ENCODE measurements at regions not wholly inside any gene's neighbourhood (a gene's known extent, or its start where the extent isn't known, plus 50 kb on each side); places are given as distances from the start of the nearest gene placed in this dataset.
"Not testable (repeated sequence)": the region's sequence is repeated elsewhere in the genome, so short reads cannot be mapped to it uniquely, and the experiment has no call there.

- intact Hi-C loops (cut with micrococcal nuclease): no loop called here
Observed at GRCh38 chr6:8940356-8940755, 505.0 kb upstream of the SLC35B3 start.

GRCh38 chr6:8939615-8940014, 504.3 kb upstream of the SLC35B3 start:
- intact Hi-C loops (cut with micrococcal nuclease): no loop called here

GRCh38 chr6:8934318-8934717, 499.0 kb upstream of the SLC35B3 start:
- intact Hi-C loops (cut with micrococcal nuclease): no loop called here

GRCh38 chr6:8930009-8930408, 494.7 kb upstream of the SLC35B3 start:
- intact Hi-C loops (cut with micrococcal nuclease): no loop called here

DNA sequence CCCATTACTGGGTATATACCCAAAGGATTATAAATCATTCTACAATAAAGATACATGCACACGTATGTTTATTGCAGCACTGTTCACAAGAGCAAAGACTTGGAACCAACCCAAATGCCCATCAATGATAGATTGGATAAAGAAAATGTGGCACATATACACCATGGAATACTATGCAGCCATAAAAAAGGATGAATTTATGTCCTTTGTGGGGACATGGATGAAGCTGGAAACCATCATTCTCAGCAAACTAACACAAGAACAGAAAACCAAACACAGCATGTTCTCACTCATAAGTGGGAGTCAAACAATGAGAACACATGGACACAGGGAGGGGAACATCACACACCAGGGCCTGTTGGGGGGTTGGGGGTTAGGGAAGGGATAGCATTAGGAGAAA, 484.9 kb upstream of the SLC35B3 start:
- intact Hi-C loops (cut with micrococcal nuclease): not testable (repeated sequence)

DNA sequence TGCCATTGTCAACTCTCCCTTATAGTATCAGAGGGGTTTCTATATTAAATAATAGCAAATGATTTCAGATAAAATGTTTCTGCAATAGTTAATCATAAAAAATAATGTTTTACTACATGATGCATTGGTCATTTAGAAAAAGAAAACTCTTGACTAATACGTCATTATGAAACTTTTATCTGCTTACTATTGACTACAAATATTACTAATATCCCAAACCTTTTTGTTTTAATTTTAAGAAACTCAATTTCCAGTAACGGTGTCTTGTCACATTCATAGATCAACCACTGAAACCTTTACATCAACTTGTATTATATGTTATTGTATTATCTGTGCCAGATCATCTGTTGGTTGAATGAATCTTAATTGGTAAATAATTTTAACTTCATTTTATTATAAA, 482.9 kb upstream of the SLC35B3 start:
- intact Hi-C loops (cut with micrococcal nuclease): no loop called here

DNA sequence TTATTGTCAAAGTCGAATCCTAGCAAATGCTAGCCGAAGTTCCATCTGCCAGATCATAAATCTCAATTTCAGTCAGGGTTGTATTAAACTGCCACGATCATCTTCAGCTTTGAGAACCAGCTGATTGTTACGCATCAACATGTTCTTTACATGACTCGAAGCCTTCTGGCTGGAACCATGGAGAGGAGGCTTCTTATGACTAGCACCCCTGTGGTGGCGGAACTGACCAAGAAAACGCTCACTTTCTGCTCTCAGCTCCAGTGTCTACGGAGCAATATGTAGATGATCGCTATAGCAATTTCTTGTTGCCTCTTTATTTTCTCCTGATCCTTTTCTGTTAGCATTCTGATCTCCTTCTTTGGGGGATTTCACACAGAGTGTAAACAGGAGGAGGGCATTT, 479.4 kb upstream of the SLC35B3 start:
- intact Hi-C loops (cut with micrococcal nuclease): no loop called here

DNA sequence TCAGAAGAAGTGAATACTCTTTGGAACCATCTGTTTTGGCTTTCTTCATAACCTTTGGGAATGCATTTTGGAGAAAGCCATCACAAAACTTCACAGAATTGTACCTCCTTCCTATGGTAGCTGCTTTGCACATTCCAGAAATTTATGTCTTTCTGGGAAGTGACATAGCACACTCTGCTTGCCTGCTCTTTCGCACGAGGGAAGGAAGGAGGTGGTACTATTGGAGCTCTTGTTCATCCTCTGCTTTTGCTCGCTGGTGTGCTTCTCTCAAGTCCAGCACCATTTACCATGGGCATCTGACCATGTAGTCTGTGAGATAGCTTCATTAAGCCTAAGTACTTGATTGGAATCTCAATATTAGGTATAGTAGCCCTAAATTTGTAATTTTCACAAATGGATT, 473.3 kb upstream of the SLC35B3 start:
- intact Hi-C loops (cut with micrococcal nuclease): no loop called here

DNA sequence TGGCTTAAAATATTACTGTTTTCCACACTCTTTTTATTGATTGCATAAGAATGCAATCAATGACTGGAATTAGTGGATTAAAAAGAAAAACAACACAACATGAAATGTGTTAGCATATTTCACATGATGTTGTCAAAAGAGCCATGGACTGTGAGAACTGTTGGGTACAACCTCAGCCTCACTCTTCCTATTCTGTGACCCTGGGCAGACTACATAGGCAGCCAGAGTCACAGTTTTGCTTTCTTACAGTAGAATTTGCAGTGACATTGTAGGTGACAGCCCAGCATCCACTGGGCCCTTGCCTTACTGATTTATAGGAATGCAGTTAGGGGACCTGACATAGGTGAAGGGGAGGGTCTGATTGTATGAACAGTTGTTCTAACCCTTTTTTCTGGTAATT, 471.4 kb upstream of the SLC35B3 start:
- intact Hi-C loops (cut with micrococcal nuclease): no loop called here

- intact Hi-C loops (cut with micrococcal nuclease): no loop called here
Observed at GRCh38 chr6:8905757-8906156, 470.4 kb upstream of the SLC35B3 start.

DNA sequence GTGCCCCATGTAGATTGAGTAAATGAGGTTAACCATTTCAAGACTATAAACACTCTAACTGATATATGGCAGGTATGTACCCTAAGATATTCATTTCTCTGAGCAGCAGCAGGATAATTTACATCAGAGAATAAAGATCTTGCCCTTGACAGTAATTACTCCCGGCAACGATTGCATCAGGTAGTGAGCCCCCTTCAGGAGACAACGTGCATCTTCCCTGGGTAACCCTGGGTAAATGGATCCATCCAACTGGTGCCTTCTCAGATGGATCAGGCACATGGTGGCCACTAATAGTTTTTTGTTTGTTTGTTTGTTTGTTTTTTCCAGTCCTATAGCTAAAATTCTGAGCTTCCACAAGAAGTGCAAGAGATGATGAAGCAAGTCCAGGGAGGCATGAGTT, 469.4 kb upstream of the SLC35B3 start:
- intact Hi-C loops (cut with micrococcal nuclease): no loop called here

DNA sequence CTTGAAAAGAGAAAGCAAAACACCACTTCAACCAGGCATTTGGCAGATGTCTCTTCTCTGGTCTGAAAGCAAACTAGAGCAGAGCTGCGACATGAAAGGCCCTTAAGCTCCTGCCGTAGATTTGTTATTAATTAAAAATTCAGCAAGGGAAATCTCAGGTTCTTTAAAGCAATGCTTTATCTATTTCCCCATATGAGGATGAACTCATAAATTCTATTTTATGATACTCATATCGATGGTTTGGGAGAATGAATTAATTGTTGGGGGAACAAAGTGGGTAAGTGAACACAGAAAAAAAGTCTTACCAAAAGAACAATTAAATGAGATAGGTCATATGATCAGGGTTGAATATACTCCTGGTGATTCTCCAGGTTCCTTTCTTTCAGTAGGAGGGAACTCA, 464.7 kb upstream of the SLC35B3 start:
- intact Hi-C loops (cut with micrococcal nuclease): no loop called here

DNA sequence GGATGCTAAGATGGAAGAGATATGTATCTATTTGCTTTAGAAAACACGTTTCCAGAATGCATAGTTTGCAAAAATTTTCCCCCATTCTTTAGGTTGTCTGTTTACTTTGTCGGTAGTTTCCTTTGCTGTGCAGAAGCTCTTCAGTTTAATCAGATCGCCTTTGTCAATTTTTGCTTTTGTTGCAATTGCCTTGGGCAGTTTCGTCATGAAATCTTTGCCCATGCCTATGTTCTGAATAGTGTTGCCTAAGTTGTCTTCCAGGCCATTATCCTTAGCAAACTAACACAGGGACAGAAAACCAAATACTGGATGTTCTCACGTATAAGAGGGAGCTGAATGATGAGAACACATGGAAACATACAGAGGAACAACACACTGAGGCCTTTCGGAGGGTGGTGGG, 454.2 kb upstream of the SLC35B3 start:
- intact Hi-C loops (cut with micrococcal nuclease): loop anchor here (2.0 kb wide), 1 partner anchor 759 kb away; no protein-coding TSS in a partner anchor

GRCh38 chr6:8888468-8888867, 453.1 kb upstream of the SLC35B3 start:
- intact Hi-C loops (cut with micrococcal nuclease): loop anchor here (2.0 kb wide), 1 partner anchor 758 kb away; no protein-coding TSS in a partner anchor

GRCh38 chr6:8881663-8882062, 446.3 kb upstream of the SLC35B3 start:
- intact Hi-C loops (cut with micrococcal nuclease): no loop called here

DNA sequence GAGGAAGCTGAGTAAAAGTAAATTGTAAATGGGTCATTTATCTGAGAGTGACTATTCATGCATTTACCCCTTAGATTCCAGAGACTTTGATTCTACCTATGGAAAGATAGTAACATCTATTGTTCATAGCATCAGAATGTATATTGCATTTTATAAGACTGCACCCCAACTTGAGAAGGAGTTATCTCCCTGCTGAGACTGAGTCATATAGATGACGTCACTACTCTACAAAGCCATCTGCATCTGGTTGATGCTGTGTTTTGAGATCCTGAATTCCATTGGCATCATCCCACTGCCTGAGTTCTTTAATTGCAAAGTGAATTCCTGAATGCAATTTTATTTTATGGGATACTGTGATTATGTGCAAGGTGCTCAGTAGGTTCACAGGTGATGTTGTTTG, 444.0 kb upstream of the SLC35B3 start:
- intact Hi-C loops (cut with micrococcal nuclease): no loop called here

DNA sequence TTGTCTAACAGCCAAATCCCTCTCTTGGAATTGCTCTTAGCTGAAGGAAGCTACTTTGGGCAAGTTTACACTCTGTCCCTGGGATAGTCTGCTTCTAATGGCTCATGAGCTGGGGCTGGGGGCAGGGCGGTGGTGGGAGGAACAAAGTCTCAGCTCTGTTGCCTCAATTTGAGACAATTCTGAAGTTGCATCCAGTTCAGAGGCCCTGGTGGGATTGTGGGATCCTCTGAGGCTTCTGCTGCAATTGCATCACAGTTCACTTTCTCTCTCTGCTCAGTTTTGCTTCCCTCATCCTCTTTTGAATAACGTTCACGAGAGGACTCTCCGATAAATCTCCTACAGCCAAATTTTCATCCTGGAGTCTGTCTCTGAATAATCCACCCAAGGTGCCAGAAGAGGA, 440.6 kb upstream of the SLC35B3 start:
- intact Hi-C loops (cut with micrococcal nuclease): no loop called here

- intact Hi-C loops (cut with micrococcal nuclease): no loop called here
Observed at GRCh38 chr6:8872589-8872988, 437.2 kb upstream of the SLC35B3 start.

DNA sequence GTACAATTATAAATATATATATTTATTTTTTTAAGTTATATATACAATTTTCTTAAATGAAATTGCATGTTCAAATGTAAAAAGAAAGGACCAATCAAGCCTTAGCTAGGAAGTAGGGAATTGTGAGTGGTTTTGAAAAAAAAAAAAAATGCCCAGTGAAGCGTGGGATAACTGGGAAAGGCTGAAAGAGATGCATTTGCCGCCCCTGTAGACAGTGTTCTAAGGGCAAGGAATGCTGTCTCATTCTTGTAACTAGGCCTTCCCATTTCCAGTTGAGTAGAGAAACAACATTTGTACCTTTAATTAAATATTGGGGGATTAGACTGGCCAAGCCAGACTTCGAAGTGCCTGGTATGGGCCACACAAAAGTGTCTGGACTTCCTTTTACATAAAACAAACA, 430.1 kb upstream of the SLC35B3 start:
- intact Hi-C loops (cut with micrococcal nuclease): no loop called here

DNA sequence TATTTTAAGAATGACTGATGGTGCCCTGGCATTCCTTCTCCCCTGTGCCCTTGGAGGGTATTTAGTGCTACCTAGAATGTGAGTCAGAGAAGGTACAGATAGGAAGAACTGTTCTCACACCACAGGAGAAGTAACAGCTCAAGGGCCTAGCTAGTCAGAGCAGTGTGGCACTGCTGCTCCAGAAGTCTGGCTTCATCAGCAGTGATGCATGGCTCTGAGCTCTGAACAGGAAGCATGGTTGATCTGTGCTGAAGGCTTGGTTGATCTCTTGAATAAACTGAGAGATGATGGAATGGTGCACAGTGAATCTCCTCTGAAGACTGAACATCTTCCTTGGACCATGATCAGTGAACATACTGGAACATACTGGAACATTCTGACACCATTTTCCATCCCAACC, 425.3 kb upstream of the SLC35B3 start:
- intact Hi-C loops (cut with micrococcal nuclease): no loop called here

DNA sequence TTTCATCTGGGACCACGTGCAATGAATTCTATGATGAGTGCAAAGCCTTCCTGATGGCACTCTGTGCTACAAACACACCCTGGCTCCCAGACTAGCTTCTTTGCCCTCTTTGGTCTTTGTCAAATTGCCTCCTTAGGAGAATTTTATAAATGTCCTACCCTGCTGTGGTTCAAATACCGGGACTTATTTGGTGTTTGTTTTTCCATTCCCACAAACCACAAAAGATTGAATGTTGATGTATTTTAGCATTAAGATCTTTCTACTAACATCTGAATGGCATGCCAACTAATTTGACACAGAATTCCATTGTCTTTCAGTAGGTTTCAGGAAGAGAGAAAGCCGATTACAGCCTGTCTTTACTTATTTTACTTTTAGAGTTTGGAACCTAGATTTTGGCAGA, 424.2 kb upstream of the SLC35B3 start:
- intact Hi-C loops (cut with micrococcal nuclease): no loop called here

DNA sequence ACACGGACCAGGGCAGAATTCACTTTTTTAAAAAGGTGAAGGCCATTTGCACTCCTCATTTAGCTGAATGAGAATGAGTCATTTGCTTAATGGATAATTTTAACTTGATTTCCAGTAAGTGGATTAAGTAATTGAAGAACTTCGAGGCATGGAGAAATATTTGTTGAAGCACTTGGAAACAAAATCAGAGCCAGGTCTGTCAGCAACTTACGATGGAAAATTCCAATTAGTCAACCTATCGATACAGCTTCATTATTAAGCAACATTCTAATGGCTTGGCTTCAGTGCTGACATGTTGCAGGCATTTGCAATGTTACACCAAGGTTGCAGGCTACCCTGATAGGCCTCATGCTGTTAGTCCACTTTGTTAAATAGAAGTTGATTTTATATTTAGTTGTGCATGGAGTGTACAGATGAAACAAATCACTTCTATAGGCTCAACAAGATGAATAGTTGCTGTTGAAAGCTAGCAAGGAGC, 423.5 kb upstream of the SLC35B3 start:
- intact Hi-C loops (cut with micrococcal nuclease): no loop called here

GRCh38 chr6:8857160-8857559, 421.8 kb upstream of the SLC35B3 start:
- intact Hi-C loops (cut with micrococcal nuclease): no loop called here

DNA sequence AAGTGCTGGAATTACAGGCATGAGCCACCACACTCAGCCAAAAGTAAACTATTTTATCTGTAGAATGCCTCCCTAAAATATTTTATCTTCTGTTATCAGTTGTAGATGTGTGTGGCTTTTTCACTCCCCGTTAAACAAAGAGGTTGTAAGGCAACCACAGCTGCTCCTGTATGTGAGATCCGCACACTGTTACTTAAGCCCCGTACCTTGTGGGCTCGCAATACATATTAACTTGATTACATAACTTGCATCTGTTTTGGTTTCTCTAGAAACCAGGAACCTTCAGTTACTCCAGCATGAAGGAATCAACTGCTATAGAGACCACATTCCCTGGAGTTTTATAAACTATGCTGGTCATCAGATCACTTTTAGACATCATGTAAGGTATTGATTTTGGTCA, 420.1 kb upstream of the SLC35B3 start:
- intact Hi-C loops (cut with micrococcal nuclease): no loop called here

All from T-helper 1 cell treated with Interleukin-12 subunit alpha and Interleukin-12 subunit beta and Interleukin-4 antibody, amounts not matched to agents 30 ng/mL and 1 ng/mL, for 36 hours (primary cell).